Loucy (cell line): ENCODE measurements at regions not wholly inside any gene's neighbourhood (a gene's known extent, or its start where the extent isn't known, plus 50 kb on each side); places are given as distances from the start of the nearest gene placed in this dataset.

Experiments used
- H2AFZ ChIP-seq: fragments of 200-600 bp; sonication (generic); 2 replicates; pipeline ENCODE4 v1.6.0; 2016; ENCODE audit warnings: antibody characterized with exemption, mild to moderate bottlenecking, low read length, moderate library complexity
- H3F3A ChIP-seq: fragments of 200-600 bp; 2 replicates; pipeline ENCODE4 v1.6.0; 2016; ENCODE audit warnings: antibody characterized with exemption, low read depth, mild to moderate bottlenecking
- H3K27me3 ChIP-seq: fragments of 200-600 bp; sonication (generic); 2 replicates; pipeline ENCODE4 v1.6.1; 2014; ENCODE audit warnings: low read length, mild to moderate bottlenecking; ENCODE audit not compliant: insufficient read depth, poor library complexity, severe bottlenecking
- H3K36me3 ChIP-seq: fragments of 200-600 bp; sonication (generic); 2 replicates; pipeline ENCODE4 v1.6.1; 2016; ENCODE audit warnings: low read length; ENCODE audit not compliant: insufficient read depth
- H3K4me1 ChIP-seq: fragments of 200-600 bp; sonication (generic); 2 replicates; pipeline ENCODE4 v1.5.1; 2014; ENCODE audit warnings: low read length, mild to moderate bottlenecking; ENCODE audit not compliant: insufficient read depth, poor library complexity, severe bottlenecking
- H3K4me2 ChIP-seq: fragments of 200-600 bp; sonication (generic); 2 replicates; pipeline ENCODE4 v1.6.0; 2014; ENCODE audit warnings: antibody characterized with exemption, low read length, low read depth, mild to moderate bottlenecking; ENCODE audit not compliant: poor library complexity, severe bottlenecking
- H3K4me3 ChIP-seq: fragments of 200-600 bp; sonication (generic); 2 replicates; pipeline ENCODE4 v1.5.1; 2014; ENCODE audit warnings: low read length, mild to moderate bottlenecking, mixed read lengths; ENCODE audit not compliant: poor library complexity, severe bottlenecking
- H3K79me2 ChIP-seq: fragments of 200-600 bp; sonication (generic); 2 replicates; pipeline ENCODE4 v1.6.1; 2014; ENCODE audit warnings: low read length; ENCODE audit not compliant: insufficient read depth
- H3K9ac ChIP-seq: fragments of 200-600 bp; sonication (generic); 2 replicates; pipeline ENCODE4 v1.6.0; 2014; ENCODE audit warnings: mild to moderate bottlenecking, low read depth, low read length, moderate library complexity; ENCODE audit not compliant: poor library complexity, severe bottlenecking
- H3K9me2 ChIP-seq: fragments of 200-600 bp; sonication (generic); replicated peaks from 2 replicates; pipeline ENCODE4 v1.6.1; 2016; ENCODE audit warnings: low read depth, low read length, mixed read lengths
- H3K9me3 ChIP-seq: fragments of 200-600 bp; sonication (generic); 2 replicates; pipeline ENCODE4 v1.6.1; 2014; ENCODE audit warnings: mild to moderate bottlenecking, antibody characterized with exemption, low read length, low read depth; ENCODE audit not compliant: insufficient read depth
- H4K20me1 ChIP-seq: fragments of 200-600 bp; sonication (generic); 2 replicates; pipeline ENCODE4 v1.6.0; 2014; ENCODE audit warnings: antibody characterized with exemption, low read length, mild to moderate bottlenecking; ENCODE audit not compliant: insufficient read depth, poor library complexity, severe bottlenecking
- CTCF ChIP-seq: fragments of 200-600 bp; sonication (generic); conservative IDR thresholded peaks from 2 replicates; pipeline ENCODE4 v1.5.1; 2014; ENCODE audit warnings: mild to moderate bottlenecking, antibody characterized with exemption, low read length
- EZH2phosphoT487 ChIP-seq: fragments of 200-600 bp; IDR thresholded peaks from 2 replicates; pipeline ENCODE4 v1.6.1; 2018; ENCODE audit warnings: antibody characterized with exemption, mild to moderate bottlenecking, moderate library complexity, borderline replicate concordance

GRCh38 chr5:124692950-124693349, 53.5 kb downstream of the ZNF608 start:
- Histone ChIP-seq H3K4me1 (no peaks in the 10 kb centered on the region), H4K20me1 (no peaks in the 10 kb centered on the region), H2AFZ (no peak overlapping the region), H3K79me2 (no peaks in the 10 kb centered on the region), H3K9me2 (no peaks in the 10 kb centered on the region), H3K36me3 (no peaks in the 10 kb centered on the region), H3K4me2 (no peak overlapping the region), H3F3A (no peaks in the 10 kb centered on the region), H3K27me3 (peaks cover 7% of the 10 kb centered on the region), H3K9me3 (no peaks in the 10 kb centered on the region), H3K9ac (no peak overlapping the region), H3K4me3 (no peak overlapping the region)
- TF ChIP-seq CTCF (no peak), EZH2phosphoT487 (no peak)

DNA sequence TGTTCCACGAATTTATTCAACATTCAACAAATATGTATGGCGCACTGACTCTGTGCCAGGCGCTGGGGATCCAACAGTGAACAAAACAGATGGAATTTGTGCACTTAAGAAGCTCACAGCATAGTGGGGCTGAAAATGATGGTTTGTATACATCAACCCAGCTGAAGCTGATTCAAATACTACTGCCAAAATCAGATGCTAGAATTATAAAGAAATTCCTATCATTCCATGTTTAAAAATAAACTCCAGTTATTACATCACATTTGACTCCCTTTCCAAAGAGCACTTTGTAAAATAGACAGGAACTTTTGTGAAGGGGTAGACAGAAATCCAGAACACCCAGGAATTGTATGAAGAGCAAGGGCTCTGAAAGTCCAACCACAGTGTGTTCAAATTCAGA, 54.1 kb downstream of the ZNF608 start:
- no peak for TF ChIP-seq CTCF
- no peak for TF ChIP-seq EZH2phosphoT487
- H3K79me2 ChIP-seq = no peaks in the 10 kb centered on the region
- no peaks in the 10 kb centered on the region for H3K36me3 ChIP-seq
- H3K4me1 ChIP-seq = no peaks in the 10 kb centered on the region
- H3K27me3 ChIP-seq = peaks cover under 1% of the 10 kb centered on the region
- no peaks in the 10 kb centered on the region for H4K20me1 ChIP-seq
- H3K4me3 ChIP-seq = no peak overlapping the region
- H3K4me2 ChIP-seq = no peak overlapping the region
- no peaks in the 10 kb centered on the region for H3K9me2 ChIP-seq
- H3F3A ChIP-seq = no peaks in the 10 kb centered on the region
- H3K9me3 ChIP-seq = no peaks in the 10 kb centered on the region
- H2AFZ ChIP-seq = no peak overlapping the region
- no peak overlapping the region for H3K9ac ChIP-seq

DNA sequence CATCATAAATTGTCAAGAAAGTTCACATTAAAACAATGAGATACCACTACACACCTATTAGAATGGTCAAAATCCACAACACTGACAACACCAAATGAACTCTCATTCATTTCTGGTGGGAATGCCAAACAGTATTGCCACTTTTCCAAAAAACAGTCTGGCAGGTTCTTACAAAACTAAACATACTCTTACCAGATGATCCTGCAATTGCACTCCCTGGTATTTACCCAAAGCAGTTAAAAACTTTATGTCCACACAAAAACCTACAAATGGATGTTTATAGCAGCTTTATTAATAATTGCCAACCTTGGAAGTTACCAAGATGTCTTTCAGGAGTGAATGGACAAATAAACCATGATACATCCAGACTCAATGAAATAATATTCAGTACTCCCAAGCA, 56.8 kb downstream of the ZNF608 start:
- Histone ChIP-seq H3K4me1 (no peaks in the 10 kb centered on the region), H3K27me3 (no peaks in the 10 kb centered on the region), H2AFZ (no peak overlapping the region), H3K79me2 (no peaks in the 10 kb centered on the region), H3K9me2 (no peaks in the 10 kb centered on the region), H4K20me1 (no peaks in the 10 kb centered on the region), H3K9me3 (no peaks in the 10 kb centered on the region), H3K4me2 (no peak overlapping the region), H3K36me3 (no peaks in the 10 kb centered on the region), H3K4me3 (no peak overlapping the region), H3K9ac (no peak overlapping the region), H3F3A (no peaks in the 10 kb centered on the region)
- TF ChIP-seq EZH2phosphoT487 (no peak), CTCF (no peak)
